ENCODE measurements at regions not wholly inside any gene's neighbourhood (a gene's known extent, or its start where the extent isn't known, plus 50 kb on each side); places are given as distances from the start of the nearest gene placed in this dataset.
"Not testable (repeated sequence)": the region's sequence is repeated elsewhere in the genome, so short reads cannot be mapped to it uniquely, and the experiment has no call there.

DNA sequence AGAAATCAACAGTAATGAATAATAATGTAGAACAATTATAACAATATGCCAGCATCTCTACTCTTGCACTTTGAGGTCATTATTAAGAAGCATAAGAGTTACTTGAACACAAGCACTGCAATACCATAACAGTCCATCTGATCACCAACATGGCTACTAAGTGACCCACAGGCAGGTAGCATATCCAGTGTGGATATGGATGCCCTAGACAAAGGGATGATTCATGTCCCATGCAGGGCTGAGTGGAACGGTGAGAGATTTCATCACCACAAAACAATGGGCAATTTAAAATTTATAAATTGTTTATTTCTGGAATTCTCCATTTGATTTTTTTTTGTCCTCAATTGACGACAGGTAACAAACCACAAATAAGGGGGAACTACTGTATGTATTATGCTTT, 107.7 kb upstream of the TSC22D2 start:
- no peak for DNase-seq

DNA sequence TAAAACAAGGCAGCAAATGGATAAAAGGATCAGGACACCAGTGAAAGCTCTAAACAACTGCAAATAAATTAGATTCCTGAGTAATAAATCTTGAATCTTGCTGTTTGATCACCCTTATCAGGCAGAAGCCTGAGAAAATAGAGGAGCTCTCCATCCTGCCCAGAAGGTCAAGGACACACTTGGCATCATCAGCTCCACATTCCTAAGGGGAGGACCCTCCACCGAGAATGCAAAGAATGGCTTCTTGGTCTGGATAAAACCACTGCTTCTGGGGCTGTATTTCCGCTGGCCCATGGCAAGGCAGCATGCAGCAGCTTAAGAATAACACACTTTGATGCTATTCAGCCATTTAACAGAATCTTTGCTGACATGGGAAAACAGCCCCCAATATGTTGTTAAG, 108.9 kb upstream of the TSC22D2 start:
- DNase-seq = peak; percentile 52

DNA sequence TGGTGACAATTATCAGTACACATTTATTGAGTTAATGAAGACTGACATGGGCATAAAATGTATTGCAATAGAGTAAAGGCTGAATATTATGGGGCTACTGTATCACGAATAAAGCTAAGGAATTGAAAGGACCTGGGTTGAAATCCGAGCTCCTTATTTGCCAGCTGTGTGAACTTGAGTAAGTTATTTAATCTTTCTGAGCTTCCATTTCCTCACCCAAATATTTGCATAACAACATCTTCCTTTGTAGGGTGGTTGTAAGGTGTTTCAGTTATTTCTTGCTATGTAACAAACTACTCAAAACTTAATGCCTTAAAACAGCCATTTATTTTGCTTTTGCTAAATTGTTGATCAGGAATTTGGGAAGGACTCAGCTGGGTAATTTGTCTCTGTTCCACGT, 111.1 kb upstream of the TSC22D2 start:
- no peak for DNase-seq

DNA sequence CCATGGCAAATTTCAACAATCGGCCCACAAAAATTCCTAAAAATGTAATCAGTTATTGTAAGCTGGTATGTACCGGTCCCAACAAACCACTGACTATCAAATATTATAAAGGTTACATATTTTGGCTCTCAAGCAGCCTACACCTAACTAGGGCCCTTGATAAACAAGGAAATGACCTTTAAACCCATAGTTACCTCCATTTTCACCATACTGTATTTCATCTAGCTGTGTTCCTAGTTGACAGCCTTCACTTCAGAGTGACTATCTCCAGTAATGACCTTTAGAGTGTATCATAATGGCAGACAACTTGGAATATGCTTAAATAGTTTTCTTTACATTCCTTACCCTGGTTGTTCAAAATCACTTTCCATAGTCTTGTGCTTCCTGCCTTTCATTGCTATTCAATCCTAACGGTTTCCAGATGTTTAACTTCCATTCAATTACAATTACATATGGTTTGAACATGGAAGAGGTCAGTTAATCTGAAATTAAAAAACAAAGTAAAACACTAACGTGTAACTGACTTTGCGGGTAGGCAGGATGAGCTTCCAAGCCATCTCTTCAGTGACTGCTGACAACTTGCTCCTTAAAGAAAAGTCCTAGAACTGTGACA, 111.9 kb upstream of the TSC22D2 start:
- DNase-seq = no peak

DNA sequence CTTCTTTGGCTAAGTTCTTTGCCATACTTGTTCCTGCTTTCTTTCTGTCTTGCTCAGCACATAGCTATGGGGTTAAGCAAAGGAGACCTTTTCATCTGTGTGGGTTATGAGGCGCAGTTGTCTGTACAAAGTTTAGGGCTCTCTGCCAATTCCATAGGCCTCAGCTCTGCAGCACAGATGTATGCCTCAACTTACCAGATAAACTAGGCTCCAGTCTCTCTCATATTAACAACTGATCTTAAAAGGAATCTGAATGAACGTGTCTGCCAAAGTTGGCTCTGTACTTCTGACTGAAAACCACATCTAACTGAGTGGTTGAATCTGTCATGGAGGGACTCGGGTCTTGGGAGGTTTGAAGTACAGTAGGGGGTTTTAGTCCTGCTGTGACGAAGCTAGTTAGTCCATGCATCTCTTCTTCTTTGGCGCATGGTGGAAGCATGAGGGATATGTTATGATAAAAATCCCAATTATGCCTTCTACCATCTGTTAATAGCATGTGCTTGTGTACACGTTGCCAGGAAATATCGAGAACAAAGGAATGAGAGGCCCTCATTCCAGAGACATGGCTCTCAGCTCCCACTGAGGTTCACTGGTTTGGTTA, 114.6 kb upstream of the TSC22D2 start:
- DNase-seq = peak; percentile 48

DNA sequence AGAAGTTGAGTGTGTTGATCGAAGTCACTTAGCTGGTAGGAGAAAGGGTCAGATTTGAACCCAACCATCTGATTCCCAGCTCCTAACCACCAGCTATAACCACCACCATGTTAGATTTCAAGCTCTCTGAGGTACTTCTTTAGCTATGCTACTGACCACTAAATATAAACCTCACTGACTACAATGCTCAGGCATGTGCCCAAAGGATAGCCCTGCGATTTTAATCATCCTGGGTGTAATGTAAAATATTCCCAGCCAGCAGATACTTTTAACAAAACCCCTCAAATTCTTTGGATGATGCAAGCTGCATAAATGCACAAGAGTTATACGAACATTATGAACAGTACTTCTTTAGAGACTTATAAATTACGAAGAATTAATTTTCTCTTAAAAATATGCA, 115.2 kb upstream of the TSC22D2 start:
- no peak for DNase-seq

DNA sequence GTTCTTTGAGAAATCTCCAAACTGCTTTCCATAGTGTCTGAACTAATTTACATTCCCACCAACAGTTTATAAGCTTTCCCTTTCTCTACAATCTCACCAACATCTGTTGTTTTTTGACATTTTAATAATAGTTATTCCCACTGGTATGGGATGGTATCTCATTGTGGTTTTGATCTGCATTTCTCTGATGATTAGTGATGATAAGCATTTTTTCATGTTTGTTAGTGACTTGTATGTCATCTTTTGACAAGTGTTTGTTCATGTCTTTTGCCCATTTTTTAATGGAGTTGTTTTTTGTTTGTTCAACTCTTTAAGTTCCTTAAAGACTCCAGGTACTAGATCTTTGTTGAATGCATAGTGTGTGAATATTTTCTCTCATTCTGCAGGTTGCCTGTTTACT, 116.6 kb upstream of the TSC22D2 start:
- no peak for DNase-seq

DNA sequence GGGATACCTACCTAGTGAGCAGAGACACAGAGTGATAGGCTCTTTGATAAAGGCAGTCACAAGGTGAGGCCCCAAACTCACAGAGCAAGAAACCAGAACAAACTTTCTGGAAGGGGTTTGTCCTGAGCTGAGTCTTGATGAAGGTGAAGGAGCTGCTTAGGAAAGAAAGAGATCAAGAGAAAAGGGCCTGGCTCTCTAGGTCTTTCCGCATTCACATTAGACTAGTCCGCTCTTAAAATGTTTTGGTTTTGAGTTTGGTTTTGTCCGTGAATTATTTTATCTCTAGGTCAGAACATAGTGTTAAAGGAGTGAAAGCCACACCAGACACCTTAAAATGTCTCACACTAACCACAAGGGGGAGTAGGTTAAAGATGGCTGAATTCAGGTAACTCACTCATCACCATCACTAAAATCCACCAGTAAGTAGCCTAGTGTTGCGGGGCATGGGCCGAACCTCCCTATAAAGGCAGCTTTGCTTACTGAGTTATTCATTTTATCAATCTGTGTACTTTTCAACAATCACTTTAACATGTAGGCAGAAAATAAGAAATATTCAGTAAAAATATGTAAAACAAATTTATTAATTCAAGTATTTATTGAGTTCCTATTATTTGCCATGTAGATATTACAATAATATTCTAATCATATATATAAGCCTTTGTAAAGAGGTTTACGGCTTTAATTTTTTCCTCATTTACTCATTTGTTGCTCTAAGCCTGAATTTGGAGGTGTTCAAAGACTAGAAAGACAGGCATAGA, 121.5 kb upstream of the TSC22D2 start:
- DNase-seq = no peak

DNA sequence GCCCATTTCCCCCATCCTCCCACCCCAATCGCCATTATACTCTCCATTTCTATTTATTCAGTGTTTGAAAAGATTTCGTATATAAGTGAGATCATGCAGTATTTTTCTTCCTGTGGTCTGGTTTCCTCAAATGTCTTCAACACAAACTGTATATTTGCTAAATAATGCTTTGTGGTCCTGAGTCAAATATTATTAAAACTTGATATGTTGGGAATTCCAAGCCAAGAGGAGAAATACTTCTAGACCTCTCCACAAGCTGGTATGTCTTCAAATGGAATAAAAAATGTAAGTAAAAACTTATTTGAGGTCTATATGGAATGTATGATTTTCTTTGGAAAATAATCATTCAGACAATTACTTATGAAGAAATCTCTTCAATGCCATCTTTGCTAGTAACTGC, 122.5 kb upstream of the TSC22D2 start:
- no peak for DNase-seq

DNA sequence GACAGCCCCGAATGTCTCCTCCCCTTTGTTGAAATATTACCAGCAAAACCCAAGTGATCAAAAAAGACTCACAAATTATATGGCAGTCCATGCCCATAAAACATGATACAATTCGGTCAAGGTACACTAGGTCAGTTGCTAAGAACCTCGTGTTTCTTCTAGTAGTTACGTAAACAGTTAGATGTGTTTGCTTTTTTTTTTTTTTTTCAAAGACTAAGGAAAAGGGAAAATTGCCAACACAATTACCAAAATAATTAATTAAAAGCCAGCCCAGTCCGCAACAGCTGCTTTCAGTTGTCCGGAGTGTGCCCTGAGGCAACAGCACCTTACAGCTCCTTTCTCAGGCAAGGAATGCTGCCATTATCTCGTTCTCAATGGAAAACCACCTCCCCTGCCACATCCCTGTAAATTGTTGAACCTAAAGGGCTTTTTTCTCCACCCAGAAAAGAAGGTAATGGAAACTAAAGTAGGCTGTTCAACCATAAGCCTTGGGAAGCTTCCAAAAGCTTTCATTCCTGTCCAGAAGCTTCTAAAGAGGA, 129.2 kb upstream of the TSC22D2 start:
- DNase-seq = no peak

DNA sequence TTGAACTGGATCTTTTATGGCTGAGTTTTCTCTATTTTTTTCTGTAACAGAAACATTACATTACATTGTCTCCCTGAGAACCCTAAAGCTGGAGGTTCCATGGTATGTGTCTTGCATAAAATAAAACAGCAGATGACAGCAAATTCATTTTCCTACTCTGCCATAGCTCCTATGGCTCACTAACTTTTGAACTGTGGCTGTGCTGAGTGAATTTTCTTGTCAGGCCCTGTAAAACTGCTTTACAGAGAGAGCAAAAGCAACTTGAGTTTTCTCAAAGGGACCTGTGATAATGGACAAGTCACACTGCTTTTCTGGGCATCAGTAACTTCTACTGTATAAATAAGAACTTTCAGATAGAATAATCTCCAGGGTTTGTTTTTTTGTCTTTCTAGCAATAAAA, 129.9 kb upstream of the TSC22D2 start:
- no peak for DNase-seq

DNA sequence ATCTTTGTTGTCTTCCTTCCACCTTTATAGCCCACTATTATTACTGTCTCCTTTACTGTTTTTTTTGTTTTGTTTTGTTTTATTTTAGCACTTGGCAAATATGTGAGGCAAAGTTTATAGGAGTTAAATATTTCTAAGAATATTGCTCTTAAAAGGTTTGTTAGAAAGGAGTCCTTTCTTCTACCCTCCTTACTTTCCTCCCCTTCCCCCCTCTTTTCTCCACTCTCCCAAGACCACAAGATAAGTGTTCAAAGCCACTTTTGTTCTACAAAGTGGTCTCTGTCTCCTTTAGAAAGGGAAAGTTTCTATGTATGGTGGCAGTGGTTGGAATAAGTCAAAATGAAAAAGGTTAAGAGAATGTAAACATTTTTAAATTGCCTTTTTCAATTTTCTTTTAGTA, 130.7 kb upstream of the TSC22D2 start:
- no peak for DNase-seq

DNA sequence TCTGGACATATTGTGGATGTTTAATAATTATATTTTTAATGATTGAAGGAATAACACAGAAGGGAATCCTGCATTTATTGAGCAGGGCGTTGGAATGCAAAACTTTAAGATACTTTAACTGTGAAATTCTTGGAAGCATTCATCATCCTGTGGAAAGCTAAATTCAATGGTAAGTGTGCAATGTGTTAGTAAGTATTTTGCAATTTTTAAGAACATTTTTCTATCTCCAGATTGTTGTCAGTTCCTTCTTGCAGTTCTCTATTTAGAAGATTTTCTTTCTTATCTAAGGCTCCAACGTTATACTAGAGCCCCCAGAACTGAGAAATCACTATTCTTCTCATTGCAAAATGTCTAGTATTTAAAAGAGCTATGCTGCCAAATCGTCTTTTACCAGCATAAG, 132.2 kb upstream of the TSC22D2 start:
- no peak for DNase-seq

DNA sequence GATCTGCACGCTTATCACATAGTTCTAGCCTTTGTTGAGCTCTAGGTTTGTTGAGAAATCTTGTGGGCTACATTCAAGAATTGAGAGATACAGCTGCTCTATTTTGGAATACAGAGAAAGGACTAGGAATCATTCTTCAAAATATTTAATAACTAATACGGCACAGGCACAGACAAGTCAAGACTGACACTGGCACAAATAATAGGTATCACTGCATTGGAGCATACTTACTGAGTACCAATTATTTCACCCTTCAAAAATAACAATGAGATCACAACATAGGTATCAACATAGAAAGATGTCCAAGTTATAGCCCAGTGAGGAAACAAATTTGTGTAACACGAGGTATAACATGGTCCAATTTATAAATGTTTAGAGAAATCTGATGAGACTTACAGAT, 133.7 kb upstream of the TSC22D2 start:
- DNase-seq = no peak

DNA sequence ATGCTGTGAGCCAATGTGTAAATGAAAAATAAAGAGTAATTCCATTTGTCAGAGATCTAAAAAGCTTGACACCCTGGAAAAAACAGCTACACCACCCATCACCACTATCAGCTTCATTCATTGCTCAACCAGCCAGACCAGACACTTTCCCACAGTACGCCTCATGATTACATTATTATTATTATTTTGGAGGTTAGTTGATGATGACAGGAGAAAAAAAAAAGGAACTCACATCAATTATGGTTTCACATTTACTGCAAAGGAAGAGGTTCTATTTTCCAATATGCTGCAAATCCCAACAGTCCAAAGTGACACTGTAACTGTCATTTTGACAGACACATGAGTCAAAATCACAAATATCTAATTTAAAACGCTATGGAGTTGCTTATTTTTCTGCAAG, 134.7 kb upstream of the TSC22D2 start:
- DNase-seq = no peak

DNA sequence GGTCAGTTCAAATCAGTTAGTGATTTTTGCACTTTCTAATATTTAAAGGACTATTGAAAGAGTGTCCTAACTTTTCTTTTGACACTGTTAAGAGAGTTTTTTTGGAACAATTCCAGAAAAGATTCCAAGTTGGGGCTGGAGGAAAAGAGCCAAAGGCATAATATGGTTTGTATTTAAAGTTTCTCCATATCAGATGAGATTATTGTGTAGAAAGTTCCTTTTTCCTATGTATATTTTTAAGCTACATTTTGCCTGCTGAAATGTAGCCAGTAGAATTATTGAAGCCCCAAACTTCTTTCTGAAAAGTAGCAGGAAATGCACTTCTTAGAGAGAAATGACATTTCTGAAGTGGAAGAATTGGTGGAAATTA, 136.5 kb upstream of the TSC22D2 start:
- no peak for DNase-seq

DNA sequence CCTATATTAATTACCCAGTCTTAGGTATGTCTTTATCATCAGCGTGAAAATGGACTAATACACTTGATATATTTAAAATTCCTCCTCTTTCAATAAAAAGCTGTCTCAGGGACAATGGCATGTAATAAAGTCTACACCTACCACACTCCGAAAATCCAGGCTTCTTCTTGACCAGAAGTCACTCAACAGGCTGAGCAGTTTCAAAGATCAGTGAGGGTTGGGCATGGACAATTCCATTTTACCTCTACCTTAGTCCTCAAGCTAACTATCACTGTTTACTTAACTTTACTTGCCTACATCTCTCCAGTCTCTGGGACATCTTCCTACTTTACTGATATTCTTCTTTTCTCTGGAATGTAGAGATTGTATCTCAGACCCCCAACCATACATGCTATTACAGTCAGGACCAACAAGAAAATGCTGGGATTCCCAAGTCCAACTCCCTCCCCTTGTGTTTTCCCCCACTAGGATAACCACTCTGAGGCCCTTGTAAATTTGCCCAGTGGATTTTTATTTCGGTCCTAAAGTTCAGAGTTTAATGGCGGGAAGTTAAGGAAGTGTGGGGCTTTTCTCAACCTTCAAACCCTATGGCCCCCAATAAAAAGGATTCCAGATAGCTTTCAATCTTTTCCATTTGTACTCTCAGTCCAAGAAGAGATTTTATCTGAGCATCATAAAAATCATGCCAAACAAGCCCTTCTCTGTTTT, 137.1 kb upstream of the TSC22D2 start:
- DNase-seq = no peak

DNA sequence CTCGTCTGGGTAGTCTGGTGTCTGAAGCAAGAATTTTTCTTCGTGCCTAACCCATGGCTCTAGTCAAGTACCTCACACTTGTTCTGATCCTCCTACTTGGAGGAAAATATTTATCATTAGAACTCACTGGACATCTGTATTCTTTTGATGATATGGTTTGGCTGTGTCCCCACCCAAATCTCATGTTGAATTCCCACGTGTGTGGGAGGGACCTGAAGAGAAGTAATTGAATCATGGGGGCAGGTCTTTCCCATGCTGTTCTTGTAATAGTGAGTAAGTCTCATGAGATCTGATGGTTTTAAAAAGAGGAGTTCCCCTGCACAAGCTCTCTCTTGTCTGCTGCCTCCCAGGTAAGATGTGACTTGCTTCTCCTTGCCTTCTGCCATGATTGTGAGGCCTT, 137.7 kb upstream of the TSC22D2 start:
- not testable (repeated sequence) for DNase-seq

DNA sequence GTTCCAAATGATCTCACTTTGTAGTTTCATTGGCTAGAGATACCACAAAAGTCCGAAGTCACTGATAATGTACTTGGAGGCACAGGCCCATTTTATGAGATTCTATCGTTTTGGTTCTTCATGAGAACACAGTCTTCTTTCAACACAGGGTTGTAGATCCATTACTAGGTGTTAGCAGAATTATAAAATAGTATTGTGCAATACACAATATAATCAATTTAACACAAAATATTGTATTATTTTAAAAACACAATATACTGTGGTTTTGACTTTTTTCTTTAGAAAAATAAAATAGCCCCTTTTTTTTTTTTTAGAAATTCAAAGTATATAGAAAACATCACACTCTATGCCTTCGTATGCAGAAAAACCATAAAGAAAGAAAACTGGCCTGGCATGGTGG, 138.6 kb upstream of the TSC22D2 start:
- DNase-seq = no peak

DNA sequence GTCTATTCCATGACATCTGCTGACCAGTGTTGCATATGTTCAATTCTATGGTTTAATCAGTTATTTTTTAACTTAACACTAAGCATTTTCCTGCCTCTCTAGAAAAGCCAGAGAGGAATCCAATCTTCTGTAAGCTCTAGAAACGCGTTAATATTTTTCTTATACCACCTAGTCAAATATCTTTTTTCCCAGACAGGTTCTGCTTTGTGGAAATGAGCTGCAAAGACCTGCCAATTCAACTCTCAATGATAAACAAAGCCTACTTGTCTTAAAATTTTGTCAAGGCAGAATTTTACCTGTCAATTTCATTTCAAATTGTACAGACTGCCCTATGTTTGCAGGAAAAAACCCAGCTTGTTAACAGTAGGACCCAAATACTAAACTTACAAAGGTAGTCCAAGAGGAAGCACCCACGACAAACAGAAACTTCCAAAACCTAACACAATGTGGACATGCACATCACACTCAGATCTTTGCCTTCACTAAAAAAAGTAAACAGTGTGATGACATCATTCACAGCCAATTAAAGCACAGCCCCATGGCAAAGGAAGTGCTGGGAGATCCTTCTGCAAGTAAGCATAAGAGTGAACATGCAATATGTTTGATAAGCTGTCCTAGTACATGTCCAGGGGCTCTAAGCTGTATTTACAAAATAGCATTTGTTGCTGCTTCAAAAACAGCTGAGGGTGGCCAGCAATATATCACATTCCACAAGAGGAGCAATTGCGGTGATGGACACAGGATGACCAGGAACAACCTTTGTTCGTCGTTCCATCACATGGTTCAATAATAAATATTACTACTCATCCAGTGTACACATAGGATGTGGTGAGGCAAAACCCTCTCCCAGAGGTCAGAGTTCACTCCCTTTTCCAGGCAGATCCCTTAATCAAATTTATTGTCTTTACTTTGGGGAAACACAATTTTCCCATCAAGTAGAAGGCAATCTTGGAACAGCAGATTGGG, 139.4 kb upstream of the TSC22D2 start:
- no peak for DNase-seq

DNA sequence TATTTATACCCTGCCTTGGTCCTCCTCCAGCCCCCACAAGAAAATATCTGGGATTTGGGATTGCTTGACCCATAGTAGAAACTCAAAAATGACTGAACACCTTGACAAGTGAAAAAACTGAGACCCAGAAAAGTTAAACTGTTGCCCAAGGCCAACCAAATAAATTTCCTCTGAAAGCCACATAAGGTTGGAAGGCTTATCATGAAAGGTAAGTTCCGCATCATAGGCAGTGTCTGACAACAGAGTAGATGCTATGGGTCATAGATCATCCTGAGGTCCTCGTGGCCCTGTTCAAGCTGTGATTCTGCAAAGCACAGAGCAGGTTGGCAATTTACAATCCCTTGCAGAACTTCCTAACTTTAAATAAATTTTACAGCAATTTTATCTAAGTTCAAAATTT, 140.8 kb upstream of the TSC22D2 start:
- DNase-seq = no peak

DNA sequence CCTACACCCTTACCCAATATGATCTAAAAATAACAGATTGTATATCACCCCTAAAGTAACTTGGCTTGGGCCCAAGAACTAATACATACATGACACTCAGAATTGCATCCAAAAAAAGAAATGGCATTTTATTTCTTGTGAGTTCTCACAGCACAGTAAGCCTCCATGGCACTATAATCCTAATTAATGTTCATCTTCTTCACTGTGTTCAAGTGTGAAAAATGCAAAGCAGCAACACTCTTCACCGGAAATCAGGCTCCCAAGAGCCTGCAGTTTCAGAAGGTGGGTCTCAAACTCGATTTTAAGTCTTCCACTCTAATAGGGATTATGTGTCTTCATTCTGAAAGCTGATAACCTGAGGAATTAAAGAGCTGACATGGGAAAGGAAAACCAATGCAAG, 142.8 kb upstream of the TSC22D2 start:
- no peak for DNase-seq

All from left hindlimb (tissue), 1 donor.